GM04504 (cell line): ENCODE measurements at regions not wholly inside any gene's neighbourhood (a gene's known extent, or its start where the extent isn't known, plus 50 kb on each side); places are given as distances from the start of the nearest gene placed in this dataset.

Source experiments
- DNase-seq: peaks from one replicate; pipeline ENCODE4 v3.0.0-alpha.2; 2012; ENCODE audit warnings: low read depth

DNA sequence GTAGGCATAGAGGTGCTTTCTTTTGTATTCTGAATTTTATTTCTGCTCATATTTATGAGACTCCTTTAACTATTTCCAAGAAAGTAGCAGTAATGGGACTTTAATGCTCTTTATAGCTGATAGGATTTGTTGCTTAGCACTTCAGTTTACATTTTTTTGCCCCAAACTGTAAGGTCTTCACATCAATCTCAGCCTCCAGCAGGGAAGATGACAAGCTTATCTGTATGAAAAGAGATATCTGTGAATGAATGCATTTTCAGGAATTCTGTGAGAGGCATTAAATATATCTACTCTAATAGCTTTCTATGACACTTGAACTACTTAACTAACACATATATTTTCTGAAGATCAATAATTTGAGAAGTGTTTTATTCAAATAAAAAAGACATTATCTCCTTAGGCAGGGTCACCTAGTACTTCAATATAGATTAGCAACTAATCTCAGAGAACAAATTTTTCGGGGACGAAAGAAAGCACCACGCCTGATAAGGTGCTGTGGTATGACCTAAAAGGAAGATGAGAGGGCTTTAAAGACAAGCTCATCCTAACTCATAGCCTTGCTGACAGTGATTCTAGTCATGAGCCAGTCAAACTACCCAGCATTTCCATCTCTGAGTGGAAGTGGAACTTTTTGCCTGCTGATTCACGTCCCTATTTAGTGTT is 766.1 kb upstream of the CNTNAP5 start:
- no peak for DNase-seq

- DNase-seq, result no peak
Measured at GRCh38 chr2:123262856-123263255, 762.2 kb upstream of the CNTNAP5 start.

- no peak for DNase-seq
Measured at GRCh38 chr2:123283431-123283830, 741.7 kb upstream of the CNTNAP5 start.

DNA sequence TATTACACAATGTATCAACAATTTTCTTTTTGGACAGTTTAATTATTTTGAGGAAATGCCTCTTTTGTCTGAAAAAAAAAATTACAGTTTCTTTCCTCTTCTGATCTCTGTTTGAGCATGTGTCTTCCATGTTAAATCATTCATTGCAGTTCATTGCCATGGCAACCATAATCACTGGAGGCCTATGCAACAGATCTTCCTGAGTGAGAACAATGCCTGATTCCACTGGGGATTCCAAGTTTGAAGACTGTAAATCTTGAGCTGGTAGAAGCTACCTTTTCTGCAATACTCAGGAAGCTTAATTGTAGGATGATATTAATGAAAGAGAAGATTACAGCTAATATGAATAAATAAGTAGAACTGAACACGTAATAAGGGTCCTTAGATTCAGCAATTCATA is 721.4 kb upstream of the CNTNAP5 start:
- DNase-seq, result no peak
